Astrocyte of the spinal cord (primary cell): ENCODE measurements at regions not wholly inside any gene's neighbourhood (a gene's known extent, or its start where the extent isn't known, plus 50 kb on each side); places are given as distances from the start of the nearest gene placed in this dataset.
"Not testable (repeated sequence)": the region's sequence is repeated elsewhere in the genome, so short reads cannot be mapped to it uniquely, and the experiment has no call there.

Experiments
- DNase-seq: peaks from one replicate; pipeline ENCODE4 v3.0.0; 2011; ENCODE audit warnings: low read depth, low spot score
- H3K4me3 ChIP-seq: 2 replicates; pipeline ENCODE4 v1.5.1; 2011; ENCODE audit warnings: low read depth, mild to moderate bottlenecking, low read length, moderate library complexity
- CTCF ChIP-seq: IDR thresholded peaks from 2 replicates; pipeline ENCODE4 v1.5.1; 2012; ENCODE audit warnings: low read depth, mild to moderate bottlenecking, low read length, inconsistent platforms
- in situ Hi-C: cut with HindIII; loops from 2 replicates; pipeline ENCODE4 v1.10.0; 2017; ENCODE audit warnings: low sequenced_read_pairs

GRCh38 chr15:25568751-25569150, 129.9 kb upstream of the UBE3A start:
- in situ Hi-C loops: no loop called here
- no peak for DNase-seq
- TF ChIP-seq CTCF: no peak

GRCh38 chr15:25566545-25566944, 127.7 kb upstream of the UBE3A start:
- H3K4me3 ChIP-seq, DNase-seq, in situ Hi-C loops: not testable (repeated sequence)

More at GRCh38 chr15:25568751-25569150, 129.9 kb upstream of the UBE3A start:
- no peak overlapping the region for H3K4me3 ChIP-seq

- no peak overlapping the region for H3K4me3 ChIP-seq
- DNase-seq: no peak
- TF ChIP-seq CTCF: no peak
- in situ Hi-C loops: no loop called here
Observed at GRCh38 chr15:25565470-25566264, 126.8 kb upstream of the UBE3A start.

- no peak for TF ChIP-seq CTCF
- no peak overlapping the region for H3K4me3 ChIP-seq
- in situ Hi-C loops: no loop called here
- no peak for DNase-seq
Observed at GRCh38 chr15:25563596-25563995, 124.8 kb upstream of the UBE3A start.

GRCh38 chr15:25557926-25558325, 119.1 kb upstream of the UBE3A start:
- no peak for DNase-seq
- no peak overlapping the region for H3K4me3 ChIP-seq
- no peak for TF ChIP-seq CTCF
- in situ Hi-C loops: no loop called here

- no peak overlapping the region for H3K4me3 ChIP-seq
- TF ChIP-seq CTCF: no peak
- in situ Hi-C loops: no loop called here
- DNase-seq: no peak
Observed at GRCh38 chr15:25556136-25556535, 117.3 kb upstream of the UBE3A start.

- H3K4me3 ChIP-seq: no peak overlapping the region
- in situ Hi-C loops: no loop called here
- no peak for TF ChIP-seq CTCF
- DNase-seq: no peak
Observed at GRCh38 chr15:25554640-25555039, 115.8 kb upstream of the UBE3A start.
